ENCODE measurements at regions not wholly inside any gene's neighbourhood (a gene's known extent, or its start where the extent isn't known, plus 50 kb on each side); places are given as distances from the start of the nearest gene placed in this dataset.

DNA sequence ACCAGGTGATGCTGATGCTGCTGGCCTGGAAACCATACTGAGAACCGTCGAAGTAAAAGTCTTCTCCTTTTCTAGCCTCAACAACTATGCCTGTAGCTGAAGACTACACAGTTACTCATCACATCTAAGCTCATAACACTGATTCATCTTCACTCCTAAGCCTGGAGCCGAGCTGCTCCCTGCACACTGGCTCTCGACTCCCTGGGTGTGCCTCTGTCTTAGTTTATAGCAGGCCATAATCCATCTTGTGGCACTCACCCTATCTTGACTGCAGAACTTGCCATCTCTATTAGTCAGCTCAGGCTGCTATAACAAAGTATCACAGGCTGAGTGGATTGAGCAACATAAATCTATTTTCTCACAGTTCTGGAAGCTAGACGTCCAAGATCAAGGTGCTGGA is 191.0 kb downstream of the UNC5CL start:
- TF ChIP-seq EZH2 (IDR thresholded peaks at IDR 0.05), result no peak
- TF ChIP-seq POLR2AphosphoS5 (IDR thresholded peaks at IDR 0.05; ENCODE audit: borderline replicate concordance, low read depth, low read length), result no peak
- TF ChIP-seq FOXP2 (optimal IDR thresholded peaks at IDR 0.05; ENCODE audit: control extremely low read depth, extremely low read length, insufficient read depth), result no peak

All from SK-N-MC (cell line).